T47D (cell line): ENCODE measurements at regions not wholly inside any gene's neighbourhood (a gene's known extent, or its start where the extent isn't known, plus 50 kb on each side); places are given as distances from the start of the nearest gene placed in this dataset.

Experiments
- DNase-seq, 2 experiments: peaks; one replicate each; pipeline versions ENCODE4 v3.0.0 to v3.0.0-alpha.2; 2011 to 2012; ENCODE audit warnings: low read depth in 1 of 2, low spot score in 1 of 2
- JUND ChIP-seq: IDR thresholded peaks from 2 replicates; pipeline ENCODE4 v1.6.1; 2012; ENCODE audit warnings: low read depth
- in situ Hi-C: cut with HindIII; loops from 2 replicates; pipeline ENCODE4 v1.10.0; 2016; ENCODE audit warnings: low sequenced_read_pairs, low pct_unique_long_range_greater_than_20kb

- no peak for DNase-seq
- in situ Hi-C loops = no loop called here
- TF ChIP-seq JUND = no peak
Measured at GRCh38 chr2:236899146-236899545, 186.5 kb upstream of the COPS8 start.

- in situ Hi-C loops = no loop called here
- TF ChIP-seq JUND = no peak
- no peak for DNase-seq
Measured at GRCh38 chr2:236899950-236900640, 185.6 kb upstream of the COPS8 start.

- in situ Hi-C loops = no loop called here
- no peak for DNase-seq
Measured at GRCh38 chr2:236901956-236902355, 183.7 kb upstream of the COPS8 start.

GRCh38 chr2:236903978-236904377 lies 181.7 kb upstream of the COPS8 start:
- no peak for TF ChIP-seq JUND
- no peak for DNase-seq
- in situ Hi-C loops = no loop called here

More at GRCh38 chr2:236901956-236902355, 183.7 kb upstream of the COPS8 start:
- TF ChIP-seq JUND = no peak

- no peak for TF ChIP-seq JUND
- in situ Hi-C loops = no loop called here
- DNase-seq = no peak
Measured at GRCh38 chr2:236904389-236905263, 181.1 kb upstream of the COPS8 start.

- in situ Hi-C loops = no loop called here
- DNase-seq = no peak
- no peak for TF ChIP-seq JUND
Measured at GRCh38 chr2:236905976-236906375, 179.7 kb upstream of the COPS8 start.

- in situ Hi-C loops = no loop called here
- TF ChIP-seq JUND = no peak
- DNase-seq = no peak
Measured at GRCh38 chr2:236908439-236909192, 177.1 kb upstream of the COPS8 start.

- no peak for TF ChIP-seq JUND
- in situ Hi-C loops = no loop called here
- DNase-seq = no peak
Measured at GRCh38 chr2:236909193-236909504, 176.5 kb upstream of the COPS8 start.

GRCh38 chr2:236909802-236910201 lies 175.9 kb upstream of the COPS8 start:
- no peak for TF ChIP-seq JUND
- DNase-seq = no peak
- in situ Hi-C loops = no loop called here

- in situ Hi-C loops = no loop called here
- no peak for TF ChIP-seq JUND
- no peak for DNase-seq
Measured at GRCh38 chr2:236910781-236911495, 174.8 kb upstream of the COPS8 start.

- in situ Hi-C loops = no loop called here
- TF ChIP-seq JUND = no peak
- no peak for DNase-seq
Measured at GRCh38 chr2:236912326-236913120, 173.2 kb upstream of the COPS8 start.

- no peak for TF ChIP-seq JUND
- no peak for DNase-seq
- in situ Hi-C loops = no loop called here
Measured at GRCh38 chr2:236915186-236915585, 170.5 kb upstream of the COPS8 start.
